Liver (tissue), 3 donors: ENCODE measurements at regions not wholly inside any gene's neighbourhood (a gene's known extent, or its start where the extent isn't known, plus 50 kb on each side); places are given as distances from the start of the nearest gene placed in this dataset.

Experiments used
- EGR1 ChIP-seq, 2 donors: IDR thresholded peaks; 2 replicates each; pipeline ENCODE4 v1.6.1; 2016 to 2018; ENCODE audit warnings: antibody characterized with exemption in 2 of 2, low read depth in 2 of 2
- GABPA ChIP-seq, 2 donors: IDR thresholded peaks in 1 of 2; conservative IDR thresholded peaks in 1 of 2; 2 replicates each; pipeline ENCODE4 v1.6.1; 2016; ENCODE audit warnings: antibody characterized with exemption in 2 of 2, mild to moderate bottlenecking in 1 of 2, moderate library complexity in 1 of 2
- HNF4A ChIP-seq, 2 donors: conservative IDR thresholded peaks; 2 replicates each; pipeline ENCODE4 v1.6.1; 2016; ENCODE audit warnings: antibody characterized with exemption in 2 of 2, mild to moderate bottlenecking in 2 of 2
- NR2F2 ChIP-seq: IDR thresholded peaks from 2 replicates; pipeline ENCODE4 v1.6.1; 2016; ENCODE audit warnings: antibody characterized with exemption
- RAD21 ChIP-seq, 2 donors: IDR thresholded peaks; 2 replicates each; pipeline ENCODE4 v1.6.1; 2016; ENCODE audit warnings: antibody characterized with exemption in 2 of 2, mild to moderate bottlenecking in 2 of 2
- RXRA ChIP-seq, 2 donors: IDR thresholded peaks; 2 replicates each; pipeline ENCODE4 v1.6.1; 2017 to 2018; ENCODE audit warnings: antibody characterized with exemption in 2 of 2, mild to moderate bottlenecking in 1 of 2
- SP1 ChIP-seq: IDR thresholded peaks from 2 replicates; pipeline ENCODE4 v1.6.1; 2018; ENCODE audit warnings: antibody characterized with exemption, mild to moderate bottlenecking
- TAF1 ChIP-seq: conservative IDR thresholded peaks from 2 replicates; pipeline ENCODE4 v1.6.1; 2016; ENCODE audit warnings: antibody characterized with exemption, mild to moderate bottlenecking
- YY1 ChIP-seq: IDR thresholded peaks from 2 replicates; pipeline ENCODE4 v1.6.1; 2016; ENCODE audit warnings: antibody characterized with exemption, mild to moderate bottlenecking
- TF ChIP-seq, protein P1 (sequence below): fragments of 150-350 bp; IDR thresholded peaks from 2 replicates; pipeline ENCODE4 v1.5.1; 2017; ENCODE audit warnings: improper control_type of control experiment, low read depth, low read length; ENCODE audit not compliant: missing input control
- TF ChIP-seq, protein P2 (sequence below): IDR thresholded peaks from 2 replicates; pipeline ENCODE4 v1.6.1; 2016; ENCODE audit warnings: antibody characterized with exemption, mild to moderate bottlenecking
- TF ChIP-seq, protein P3 (sequence below): IDR thresholded peaks from 2 replicates; pipeline ENCODE4 v1.6.1; 2016; ENCODE audit warnings: antibody characterized with exemption
- TF ChIP-seq, protein P4 (sequence below): IDR thresholded peaks from 2 replicates; pipeline ENCODE4 v1.6.1; 2016; ENCODE audit warnings: antibody characterized with exemption
- TF ChIP-seq, protein P5 (sequence below): IDR thresholded peaks from 2 replicates; pipeline ENCODE4 v1.6.1; 2016; ENCODE audit warnings: antibody characterized with exemption
- donor health status: healthy.
- donor health status: healthy.

DNA sequence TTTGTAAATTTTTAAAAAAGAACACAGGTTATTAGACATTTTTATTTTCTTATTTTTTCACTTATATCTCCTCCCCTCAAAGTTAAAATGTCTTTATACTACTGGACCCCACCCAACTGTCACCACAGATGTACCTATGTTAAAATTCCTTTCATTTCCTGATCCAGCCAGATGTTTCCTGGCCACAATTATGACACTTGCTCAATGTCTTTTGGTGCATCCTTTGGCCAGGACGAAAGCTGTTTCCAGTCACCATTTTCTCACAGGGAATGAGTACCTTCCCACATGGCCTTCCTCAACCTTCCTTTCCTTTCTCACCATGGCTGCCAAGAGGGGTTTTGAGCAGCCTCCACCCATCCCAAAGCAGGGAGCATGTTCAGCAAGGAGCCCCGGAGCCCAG is 365.7 kb upstream of the MAF start:
- TF ChIP-seq, protein P1, sequence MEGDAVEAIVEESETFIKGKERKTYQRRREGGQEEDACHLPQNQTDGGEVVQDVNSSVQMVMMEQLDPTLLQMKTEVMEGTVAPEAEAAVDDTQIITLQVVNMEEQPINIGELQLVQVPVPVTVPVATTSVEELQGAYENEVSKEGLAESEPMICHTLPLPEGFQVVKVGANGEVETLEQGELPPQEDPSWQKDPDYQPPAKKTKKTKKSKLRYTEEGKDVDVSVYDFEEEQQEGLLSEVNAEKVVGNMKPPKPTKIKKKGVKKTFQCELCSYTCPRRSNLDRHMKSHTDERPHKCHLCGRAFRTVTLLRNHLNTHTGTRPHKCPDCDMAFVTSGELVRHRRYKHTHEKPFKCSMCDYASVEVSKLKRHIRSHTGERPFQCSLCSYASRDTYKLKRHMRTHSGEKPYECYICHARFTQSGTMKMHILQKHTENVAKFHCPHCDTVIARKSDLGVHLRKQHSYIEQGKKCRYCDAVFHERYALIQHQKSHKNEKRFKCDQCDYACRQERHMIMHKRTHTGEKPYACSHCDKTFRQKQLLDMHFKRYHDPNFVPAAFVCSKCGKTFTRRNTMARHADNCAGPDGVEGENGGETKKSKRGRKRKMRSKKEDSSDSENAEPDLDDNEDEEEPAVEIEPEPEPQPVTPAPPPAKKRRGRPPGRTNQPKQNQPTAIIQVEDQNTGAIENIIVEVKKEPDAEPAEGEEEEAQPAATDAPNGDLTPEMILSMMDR = no peak
- TF ChIP-seq, protein P2, sequence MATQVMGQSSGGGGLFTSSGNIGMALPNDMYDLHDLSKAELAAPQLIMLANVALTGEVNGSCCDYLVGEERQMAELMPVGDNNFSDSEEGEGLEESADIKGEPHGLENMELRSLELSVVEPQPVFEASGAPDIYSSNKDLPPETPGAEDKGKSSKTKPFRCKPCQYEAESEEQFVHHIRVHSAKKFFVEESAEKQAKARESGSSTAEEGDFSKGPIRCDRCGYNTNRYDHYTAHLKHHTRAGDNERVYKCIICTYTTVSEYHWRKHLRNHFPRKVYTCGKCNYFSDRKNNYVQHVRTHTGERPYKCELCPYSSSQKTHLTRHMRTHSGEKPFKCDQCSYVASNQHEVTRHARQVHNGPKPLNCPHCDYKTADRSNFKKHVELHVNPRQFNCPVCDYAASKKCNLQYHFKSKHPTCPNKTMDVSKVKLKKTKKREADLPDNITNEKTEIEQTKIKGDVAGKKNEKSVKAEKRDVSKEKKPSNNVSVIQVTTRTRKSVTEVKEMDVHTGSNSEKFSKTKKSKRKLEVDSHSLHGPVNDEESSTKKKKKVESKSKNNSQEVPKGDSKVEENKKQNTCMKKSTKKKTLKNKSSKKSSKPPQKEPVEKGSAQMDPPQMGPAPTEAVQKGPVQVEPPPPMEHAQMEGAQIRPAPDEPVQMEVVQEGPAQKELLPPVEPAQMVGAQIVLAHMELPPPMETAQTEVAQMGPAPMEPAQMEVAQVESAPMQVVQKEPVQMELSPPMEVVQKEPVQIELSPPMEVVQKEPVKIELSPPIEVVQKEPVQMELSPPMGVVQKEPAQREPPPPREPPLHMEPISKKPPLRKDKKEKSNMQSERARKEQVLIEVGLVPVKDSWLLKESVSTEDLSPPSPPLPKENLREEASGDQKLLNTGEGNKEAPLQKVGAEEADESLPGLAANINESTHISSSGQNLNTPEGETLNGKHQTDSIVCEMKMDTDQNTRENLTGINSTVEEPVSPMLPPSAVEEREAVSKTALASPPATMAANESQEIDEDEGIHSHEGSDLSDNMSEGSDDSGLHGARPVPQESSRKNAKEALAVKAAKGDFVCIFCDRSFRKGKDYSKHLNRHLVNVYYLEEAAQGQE = no peak
- TF ChIP-seq, protein P3, sequence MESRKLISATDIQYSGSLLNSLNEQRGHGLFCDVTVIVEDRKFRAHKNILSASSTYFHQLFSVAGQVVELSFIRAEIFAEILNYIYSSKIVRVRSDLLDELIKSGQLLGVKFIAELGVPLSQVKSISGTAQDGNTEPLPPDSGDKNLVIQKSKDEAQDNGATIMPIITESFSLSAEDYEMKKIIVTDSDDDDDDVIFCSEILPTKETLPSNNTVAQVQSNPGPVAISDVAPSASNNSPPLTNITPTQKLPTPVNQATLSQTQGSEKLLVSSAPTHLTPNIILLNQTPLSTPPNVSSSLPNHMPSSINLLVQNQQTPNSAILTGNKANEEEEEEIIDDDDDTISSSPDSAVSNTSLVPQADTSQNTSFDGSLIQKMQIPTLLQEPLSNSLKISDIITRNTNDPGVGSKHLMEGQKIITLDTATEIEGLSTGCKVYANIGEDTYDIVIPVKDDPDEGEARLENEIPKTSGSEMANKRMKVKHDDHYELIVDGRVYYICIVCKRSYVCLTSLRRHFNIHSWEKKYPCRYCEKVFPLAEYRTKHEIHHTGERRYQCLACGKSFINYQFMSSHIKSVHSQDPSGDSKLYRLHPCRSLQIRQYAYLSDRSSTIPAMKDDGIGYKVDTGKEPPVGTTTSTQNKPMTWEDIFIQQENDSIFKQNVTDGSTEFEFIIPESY = no peak
- TF ChIP-seq GABPA (IDR thresholded peaks at IDR 0.05 in 1 of 2, conservative IDR thresholded peaks at IDR 0.05 in 1 of 2) (no peak), HNF4A (conservative IDR thresholded peaks at IDR 0.05) (no peak), EGR1 (IDR thresholded peaks at IDR 0.05; ENCODE audit: low read depth in 2 of 2) (no peak), RXRA (IDR thresholded peaks at IDR 0.05) (no peak), YY1 (no peak), SP1 (no peak), NR2F2 (no peak), TAF1 (no peak), RAD21 (IDR thresholded peaks at IDR 0.05) (no peak)
- TF ChIP-seq, protein P4, sequence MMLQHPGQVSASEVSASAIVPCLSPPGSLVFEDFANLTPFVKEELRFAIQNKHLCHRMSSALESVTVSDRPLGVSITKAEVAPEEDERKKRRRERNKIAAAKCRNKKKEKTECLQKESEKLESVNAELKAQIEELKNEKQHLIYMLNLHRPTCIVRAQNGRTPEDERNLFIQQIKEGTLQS = no peak
- TF ChIP-seq, protein P5, sequence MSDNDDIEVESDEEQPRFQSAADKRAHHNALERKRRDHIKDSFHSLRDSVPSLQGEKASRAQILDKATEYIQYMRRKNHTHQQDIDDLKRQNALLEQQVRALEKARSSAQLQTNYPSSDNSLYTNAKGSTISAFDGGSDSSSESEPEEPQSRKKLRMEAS = no peak
